OCI-LY7 (cell line): ENCODE measurements at regions not wholly inside any gene's neighbourhood (a gene's known extent, or its start where the extent isn't known, plus 50 kb on each side); places are given as distances from the start of the nearest gene placed in this dataset.

ENCODE experiments used
- BruUV-seq: library from RNA; stranded (reverse); fragments of 400-500 nt; replicated peaks from 2 replicates; lab custom pipeline; 2021; lab: Mats Ljungman, UMichigan
- CTCF ChIA-PET: fragments of 300-600 bp; sonication (Branson Sonifier 250); formaldehyde crosslinking; loops from one replicate; lab custom pipeline; 2022; ENCODE audit warnings: antibody characterized with exemption; ENCODE audit not compliant: unreplicated experiment; lab: Charles Lee
- POLR2A ChIA-PET: fragments of 300-600 bp; sonication (Branson Sonifier 250); formaldehyde crosslinking; loops from one replicate; lab custom pipeline; 2022; ENCODE audit warnings: antibody characterized with exemption; lab: Charles Lee
- DNase-seq: peaks from one replicate; pipeline ENCODE4 v3.0.0-alpha.2; 2015; ENCODE audit warnings: low spot score
- H2AFZ ChIP-seq: fragments of 200-600 bp; sonication (generic), shearing (Covaris generic); 2 replicates; pipeline ENCODE4 v1.6.1; 2014; ENCODE audit warnings: mild to moderate bottlenecking, antibody characterized with exemption, low read length, moderate library complexity
- H3K27ac ChIP-seq: fragments of 200-600 bp; sonication (generic); 2 replicates; pipeline ENCODE4 v1.5.1; 2014; ENCODE audit warnings: mixed run types, low read depth, mild to moderate bottlenecking, moderate library complexity, low read length, inconsistent platforms; ENCODE audit not compliant: poor library complexity, severe bottlenecking
- H3K36me3 ChIP-seq: fragments of 200-600 bp; sonication (generic); 2 replicates; pipeline ENCODE4 v1.6.1; 2014; ENCODE audit warnings: mild to moderate bottlenecking, antibody characterized with exemption, low read length, moderate library complexity, mixed read lengths; ENCODE audit not compliant: insufficient read depth
- H3K4me1 ChIP-seq: fragments of 200-600 bp; sonication (generic); 2 replicates; pipeline ENCODE4 v1.5.1; 2014; ENCODE audit warnings: mild to moderate bottlenecking, low read length; ENCODE audit not compliant: insufficient read depth, poor library complexity, severe bottlenecking
- H3K4me2 ChIP-seq: fragments of 200-600 bp; sonication (generic); 2 replicates; pipeline ENCODE4 v1.6.1; 2014; ENCODE audit warnings: mild to moderate bottlenecking, low read length
- H3K4me3 ChIP-seq: fragments of 200-600 bp; sonication (generic); 2 replicates; pipeline ENCODE4 v1.5.1; 2014; ENCODE audit warnings: mild to moderate bottlenecking, low read depth, low read length; ENCODE audit not compliant: poor library complexity, severe bottlenecking
- H3K79me2 ChIP-seq: fragments of 200-600 bp; sonication (generic); 2 replicates; pipeline ENCODE4 v1.6.1; 2016; ENCODE audit warnings: low read depth, mild to moderate bottlenecking, low read length, moderate library complexity, mixed read lengths; ENCODE audit not compliant: insufficient read depth
- H3K9me2 ChIP-seq: fragments of 200-600 bp; sonication (generic); 2 replicates; pipeline ENCODE4 v1.6.1; 2016; ENCODE audit warnings: mild to moderate bottlenecking, low read length, mixed read lengths; ENCODE audit not compliant: insufficient read depth
- H3K9me3 ChIP-seq: fragments of 200-600 bp; sonication (generic); 2 replicates; pipeline ENCODE4 v1.6.1; 2014; ENCODE audit warnings: mild to moderate bottlenecking, mixed run types, low read length, mixed read lengths
- H4K20me1 ChIP-seq: fragments of 200-600 bp; sonication (generic); 2 replicates; pipeline ENCODE4 v1.6.1; 2014; ENCODE audit warnings: mild to moderate bottlenecking, antibody characterized with exemption, low read length, moderate library complexity, mixed read lengths; ENCODE audit not compliant: insufficient read depth
- CTCF ChIP-seq: fragments of 200-600 bp; sonication (generic); conservative IDR thresholded peaks from 2 replicates; pipeline ENCODE4 v1.5.1; 2014; ENCODE audit warnings: mild to moderate bottlenecking, antibody characterized with exemption, low read length, moderate library complexity, mixed read lengths
- EZH2phosphoT487 ChIP-seq: fragments of 200-600 bp; sonication (generic); IDR thresholded peaks from 2 replicates; pipeline ENCODE4 v1.6.1; 2018; ENCODE audit warnings: low read depth, borderline replicate concordance, mild to moderate bottlenecking, mixed run types, antibody characterized with exemption, low read length, moderate library complexity, mixed read lengths
- intact Hi-C: fragments of 100-400 bp; cut with micrococcal nuclease; formaldehyde crosslinking; loops from one replicate; pipeline ENCODE4 v1.10.0; 2022; ENCODE audit not compliant: unreplicated experiment

GRCh38 chr2:58484629-58485028 lies 243.5 kb upstream of the FANCL start:
- Histone ChIP-seq H3K4me2 (no peak overlapping the region), H3K9me3 (0 out of 2 replicates have a peak, but pooled peaks cover 3% of the 10 kb centered on the region), H2AFZ (no peak overlapping the region), H3K79me2 (no peaks in the 10 kb centered on the region), H3K4me3 (no peak overlapping the region), H3K36me3 (no peaks in the 10 kb centered on the region), H3K9me2 (no peaks in the 10 kb centered on the region), H3K4me1 (no peaks in the 10 kb centered on the region), H4K20me1 (no peaks in the 10 kb centered on the region), H3K27ac (no peak overlapping the region)
- TF ChIP-seq CTCF (no peak), EZH2phosphoT487 (no peak)
- no peak for DNase-seq
- intact Hi-C loops, result no loop called here
- CTCF ChIA-PET, result no interaction called here
- POLR2A ChIA-PET, result no interaction called here
- BruUV-seq, result no TSS peak

- TF ChIP-seq CTCF, result no peak
- Histone ChIP-seq H3K9me3 (0 out of 2 replicates have a peak, but pooled peaks cover 3% of the 10 kb centered on the region), H3K79me2 (no peaks in the 10 kb centered on the region), H3K9me2 (no peaks in the 10 kb centered on the region), H3K4me3 (no peak overlapping the region), H3K36me3 (no peaks in the 10 kb centered on the region), H4K20me1 (no peaks in the 10 kb centered on the region), H3K27ac (no peak overlapping the region), H3K4me1 (no peaks in the 10 kb centered on the region), H3K4me2 (no peak overlapping the region), H2AFZ (no peak overlapping the region)
- intact Hi-C loops, result no loop called here
- BruUV-seq, result no TSS peak
- no peak for DNase-seq
- ChIA-PET POLR2A (no interaction called here), CTCF (no interaction called here)
These were observed 243.1 kb upstream of the FANCL start for GRCh38 chr2:58484221-58484620.

GRCh38 chr2:58483307-58483706 lies 242.2 kb upstream of the FANCL start:
- Histone ChIP-seq H3K4me3 (no peak overlapping the region), H3K4me1 (no peaks in the 10 kb centered on the region), H3K27ac (no peak overlapping the region), H4K20me1 (no peaks in the 10 kb centered on the region), H3K9me3 (0 out of 2 replicates have a peak, but pooled peaks cover 3% of the 10 kb centered on the region), H3K4me2 (no peak overlapping the region), H2AFZ (no peak overlapping the region), H3K36me3 (no peaks in the 10 kb centered on the region), H3K9me2 (no peaks in the 10 kb centered on the region), H3K79me2 (no peaks in the 10 kb centered on the region)
- DNase-seq, result no peak
- CTCF ChIA-PET, result no interaction called here
- BruUV-seq, result no TSS peak
- intact Hi-C loops, result no loop called here
- POLR2A ChIA-PET, result no interaction called here
- TF ChIP-seq CTCF, result no peak
- no peak for TF ChIP-seq EZH2phosphoT487
